ENCODE measurements at regions not wholly inside any gene's neighbourhood (a gene's known extent, or its start where the extent isn't known, plus 50 kb on each side); places are given as distances from the start of the nearest gene placed in this dataset.
"Not testable (repeated sequence)": the region's sequence is repeated elsewhere in the genome, so short reads cannot be mapped to it uniquely, and the experiment has no call there.

GRCh38 chr20:1735417-1736089 lies 78.0 kb upstream of the SIRPG start:
- Histone ChIP-seq H3K27me3 (ENCODE audit: control insufficient read depth, extremely low read depth, insufficient read depth, low read length) (no peaks in the 10 kb centered on the region), H3K9me1 (ENCODE audit: control insufficient read depth, extremely low read depth, insufficient read depth, low read length) (no peaks in the 10 kb centered on the region), H2AFZ (ENCODE audit: control insufficient read depth, low read length) (no peak overlapping the region), H3K4me2 (ENCODE audit: control insufficient read depth, extremely low read depth, insufficient read depth, low read depth, low read length) (no peak overlapping the region), H3K9ac (ENCODE audit: control insufficient read depth, extremely low read depth, insufficient read depth, low read length) (no peak overlapping the region), H4K20me1 (ENCODE audit: control insufficient read depth, extremely low read depth, insufficient read depth, low read length) (no peaks in the 10 kb centered on the region), H3K79me2 (ENCODE audit: control insufficient read depth, insufficient read depth, low read length) (no peaks in the 10 kb centered on the region), H3K9me3 (ENCODE audit: control insufficient read depth, low read depth, low read length) (no peaks in the 10 kb centered on the region), H3K36me3 (ENCODE audit: control insufficient read depth in 2 of 2, extremely low read depth in 1 of 2, insufficient read depth in 2 of 2, low read length in 2 of 2) (no peaks in the 10 kb centered on the region), H3K4me3 (ENCODE audit: control insufficient read depth in 2 of 3, extremely low read depth in 1 of 3, insufficient read depth in 2 of 3, low read depth in 1 of 3, low read length in 3 of 3) (no peak overlapping the region), H3K4me1 (ENCODE audit: control insufficient read depth, extremely low read depth, insufficient read depth, low read length) (no peaks in the 10 kb centered on the region), H3K27ac (ENCODE audit: control insufficient read depth, insufficient read depth, low read length) (no peak overlapping the region)
- DNase-seq (ENCODE audit: low read depth, low spot score), result no peak
- no peak for FAIRE-seq
- dilution Hi-C loops (cut with MboI; ENCODE audit: extremely low pct_ligation_motif_present, low sequenced_read_pairs), result no loop called here
- TF ChIP-seq CTCF (optimal IDR thresholded peaks at IDR 0.05 in 1 of 3, IDR thresholded peaks at IDR 0.05 in 1 of 3, conservative IDR thresholded peaks at IDR 0.05 in 1 of 3; ENCODE audit: extremely low read depth in 1 of 3, insufficient read depth in 2 of 3, low read length in 3 of 3) (no peak), EZH2 (IDR thresholded peaks at IDR 0.05; ENCODE audit: low read length) (no peak)

DNA sequence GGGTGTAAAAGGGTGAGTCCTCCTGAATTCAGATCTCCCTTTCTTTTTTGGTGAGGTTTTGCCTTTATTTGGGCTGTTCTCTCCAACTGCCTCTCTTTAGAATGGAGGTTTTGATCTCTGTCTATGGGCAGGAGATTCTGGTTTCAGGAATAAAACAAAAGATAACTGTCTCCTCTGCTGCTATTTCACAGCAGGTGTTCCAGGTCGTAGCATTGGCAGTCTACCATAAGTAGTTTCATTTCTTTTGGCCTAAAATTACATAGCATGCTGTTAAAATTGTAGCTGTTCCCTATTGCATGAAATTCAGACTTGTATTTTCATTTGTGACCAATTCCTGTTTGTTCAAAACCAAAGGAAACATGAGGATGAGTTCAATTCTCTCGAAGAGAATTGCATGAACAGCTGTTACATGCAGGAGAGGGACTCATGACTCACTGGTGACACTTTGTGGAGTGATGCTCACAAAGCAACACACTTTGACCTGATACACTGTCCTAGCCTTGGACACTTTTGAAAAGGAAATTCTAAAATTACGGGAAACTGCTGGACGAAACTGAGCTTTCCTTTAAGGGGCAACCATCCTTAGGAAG lies 76.8 kb upstream of the SIRPG start:
- H4K20me1 ChIP-seq (ENCODE audit: control insufficient read depth, extremely low read depth, insufficient read depth, low read length), result no peaks in the 10 kb centered on the region
- no peak overlapping the region for H2AFZ ChIP-seq (ENCODE audit: control insufficient read depth, low read length)
- no peak for DNase-seq (ENCODE audit: low read depth, low spot score)
- H3K79me2 ChIP-seq (ENCODE audit: control insufficient read depth, insufficient read depth, low read length), result no peaks in the 10 kb centered on the region
- no peak overlapping the region for H3K9ac ChIP-seq (ENCODE audit: control insufficient read depth, extremely low read depth, insufficient read depth, low read length)
- peak; percentile 73 for FAIRE-seq
- dilution Hi-C loops (cut with MboI; ENCODE audit: extremely low pct_ligation_motif_present, low sequenced_read_pairs), result no loop called here
- no peak overlapping the region for H3K27ac ChIP-seq (ENCODE audit: control insufficient read depth, insufficient read depth, low read length)
- TF ChIP-seq EZH2 (IDR thresholded peaks at IDR 0.05; ENCODE audit: low read length), result no peak
- peak in 2 of 3 experiments; percentile 21 to 80 for TF ChIP-seq CTCF (optimal IDR thresholded peaks at IDR 0.05 in 1 of 3, IDR thresholded peaks at IDR 0.05 in 1 of 3, conservative IDR thresholded peaks at IDR 0.05 in 1 of 3; ENCODE audit: extremely low read depth in 1 of 3, insufficient read depth in 2 of 3, low read length in 3 of 3)
- no peak overlapping the region for H3K4me2 ChIP-seq (ENCODE audit: control insufficient read depth, extremely low read depth, insufficient read depth, low read depth, low read length)
- no peaks in the 10 kb centered on the region for H3K27me3 ChIP-seq (ENCODE audit: control insufficient read depth, extremely low read depth, insufficient read depth, low read length)
- H3K4me1 ChIP-seq (ENCODE audit: control insufficient read depth, extremely low read depth, insufficient read depth, low read length), result no peaks in the 10 kb centered on the region
- no peaks in the 10 kb centered on the region for H3K9me3 ChIP-seq (ENCODE audit: control insufficient read depth, low read depth, low read length)
- no peak overlapping the region for H3K4me3 ChIP-seq (ENCODE audit: control insufficient read depth in 2 of 3, extremely low read depth in 1 of 3, insufficient read depth in 2 of 3, low read depth in 1 of 3, low read length in 3 of 3)
- no peaks in the 10 kb centered on the region for H3K36me3 ChIP-seq (ENCODE audit: control insufficient read depth in 2 of 2, extremely low read depth in 1 of 2, insufficient read depth in 2 of 2, low read length in 2 of 2)
- no peaks in the 10 kb centered on the region for H3K9me1 ChIP-seq (ENCODE audit: control insufficient read depth, extremely low read depth, insufficient read depth, low read length)

GRCh38 chr20:1731828-1732375 lies 74.3 kb upstream of the SIRPG start:
- H3K79me2 ChIP-seq (ENCODE audit: control insufficient read depth, insufficient read depth, low read length); H3K4me2 ChIP-seq (ENCODE audit: control insufficient read depth, extremely low read depth, insufficient read depth, low read depth, low read length); H3K9ac ChIP-seq (ENCODE audit: control insufficient read depth, extremely low read depth, insufficient read depth, low read length); H3K4me1 ChIP-seq (ENCODE audit: control insufficient read depth, extremely low read depth, insufficient read depth, low read length); H3K9me3 ChIP-seq (ENCODE audit: control insufficient read depth, low read depth, low read length); FAIRE-seq; H2AFZ ChIP-seq (ENCODE audit: control insufficient read depth, low read length); H3K9me1 ChIP-seq (ENCODE audit: control insufficient read depth, extremely low read depth, insufficient read depth, low read length); H3K27me3 ChIP-seq (ENCODE audit: control insufficient read depth, extremely low read depth, insufficient read depth, low read length); H3K4me3 ChIP-seq (ENCODE audit: control insufficient read depth in 2 of 3, extremely low read depth in 1 of 3, insufficient read depth in 2 of 3, low read depth in 1 of 3, low read length in 3 of 3); DNase-seq (ENCODE audit: low read depth, low spot score); H4K20me1 ChIP-seq (ENCODE audit: control insufficient read depth, extremely low read depth, insufficient read depth, low read length); H3K36me3 ChIP-seq (ENCODE audit: control insufficient read depth in 2 of 2, extremely low read depth in 1 of 2, insufficient read depth in 2 of 2, low read length in 2 of 2); H3K27ac ChIP-seq (ENCODE audit: control insufficient read depth, insufficient read depth, low read length); dilution Hi-C loops (cut with MboI; ENCODE audit: extremely low pct_ligation_motif_present, low sequenced_read_pairs): not testable (repeated sequence)
